Liver (tissue), 3 donors: ENCODE measurements at regions not wholly inside any gene's neighbourhood (a gene's known extent, or its start where the extent isn't known, plus 50 kb on each side); places are given as distances from the start of the nearest gene placed in this dataset.

ENCODE experiments used
- ATF3 ChIP-seq: IDR thresholded peaks from 2 replicates; pipeline ENCODE4 v1.6.1; 2016; ENCODE audit warnings: antibody characterized with exemption
- CTCF ChIP-seq: fragments of 150-350 bp; IDR thresholded peaks from 2 replicates; pipeline ENCODE4 v1.5.1; 2017; ENCODE audit warnings: improper control_type of control experiment, low read depth, low read length; ENCODE audit not compliant: missing input control
- EGR1 ChIP-seq, 2 donors: IDR thresholded peaks; 2 replicates each; pipeline ENCODE4 v1.6.1; 2016 to 2018; ENCODE audit warnings: antibody characterized with exemption in 2 of 2, low read depth in 2 of 2
- GABPA ChIP-seq, 2 donors: IDR thresholded peaks in 1 of 2; conservative IDR thresholded peaks in 1 of 2; 2 replicates each; pipeline ENCODE4 v1.6.1; 2016; ENCODE audit warnings: antibody characterized with exemption in 2 of 2, mild to moderate bottlenecking in 1 of 2, moderate library complexity in 1 of 2
- JUND ChIP-seq, 2 donors: IDR thresholded peaks; 2 replicates each; pipeline ENCODE4 v1.6.1; 2016; ENCODE audit warnings: antibody characterized with exemption in 2 of 2
- RAD21 ChIP-seq, 2 donors: IDR thresholded peaks; 2 replicates each; pipeline ENCODE4 v1.6.1; 2016; ENCODE audit warnings: antibody characterized with exemption in 2 of 2, mild to moderate bottlenecking in 2 of 2
- SP1 ChIP-seq: IDR thresholded peaks from 2 replicates; pipeline ENCODE4 v1.6.1; 2018; ENCODE audit warnings: antibody characterized with exemption, mild to moderate bottlenecking
- TAF1 ChIP-seq: conservative IDR thresholded peaks from 2 replicates; pipeline ENCODE4 v1.6.1; 2016; ENCODE audit warnings: antibody characterized with exemption, mild to moderate bottlenecking
- YY1 ChIP-seq: IDR thresholded peaks from 2 replicates; pipeline ENCODE4 v1.6.1; 2016; ENCODE audit warnings: antibody characterized with exemption, mild to moderate bottlenecking
- TF ChIP-seq, protein P1 (sequence below): IDR thresholded peaks from 2 replicates; pipeline ENCODE4 v1.6.1; 2016; ENCODE audit warnings: antibody characterized with exemption, mild to moderate bottlenecking
- TF ChIP-seq, protein P2 (sequence below): IDR thresholded peaks from 2 replicates; pipeline ENCODE4 v1.6.1; 2016; ENCODE audit warnings: antibody characterized with exemption
- donor health status: healthy.
- donor health status: healthy.

- TF ChIP-seq CTCF (no peak), ATF3 (no peak), TAF1 (no peak), YY1 (no peak), EGR1 (IDR thresholded peaks at IDR 0.05; ENCODE audit: low read depth in 2 of 2) (no peak), JUND (IDR thresholded peaks at IDR 0.05) (no peak), SP1 (no peak), RAD21 (IDR thresholded peaks at IDR 0.05) (no peak), GABPA (IDR thresholded peaks at IDR 0.05 in 1 of 2, conservative IDR thresholded peaks at IDR 0.05 in 1 of 2) (no peak)
- TF ChIP-seq, protein P1, sequence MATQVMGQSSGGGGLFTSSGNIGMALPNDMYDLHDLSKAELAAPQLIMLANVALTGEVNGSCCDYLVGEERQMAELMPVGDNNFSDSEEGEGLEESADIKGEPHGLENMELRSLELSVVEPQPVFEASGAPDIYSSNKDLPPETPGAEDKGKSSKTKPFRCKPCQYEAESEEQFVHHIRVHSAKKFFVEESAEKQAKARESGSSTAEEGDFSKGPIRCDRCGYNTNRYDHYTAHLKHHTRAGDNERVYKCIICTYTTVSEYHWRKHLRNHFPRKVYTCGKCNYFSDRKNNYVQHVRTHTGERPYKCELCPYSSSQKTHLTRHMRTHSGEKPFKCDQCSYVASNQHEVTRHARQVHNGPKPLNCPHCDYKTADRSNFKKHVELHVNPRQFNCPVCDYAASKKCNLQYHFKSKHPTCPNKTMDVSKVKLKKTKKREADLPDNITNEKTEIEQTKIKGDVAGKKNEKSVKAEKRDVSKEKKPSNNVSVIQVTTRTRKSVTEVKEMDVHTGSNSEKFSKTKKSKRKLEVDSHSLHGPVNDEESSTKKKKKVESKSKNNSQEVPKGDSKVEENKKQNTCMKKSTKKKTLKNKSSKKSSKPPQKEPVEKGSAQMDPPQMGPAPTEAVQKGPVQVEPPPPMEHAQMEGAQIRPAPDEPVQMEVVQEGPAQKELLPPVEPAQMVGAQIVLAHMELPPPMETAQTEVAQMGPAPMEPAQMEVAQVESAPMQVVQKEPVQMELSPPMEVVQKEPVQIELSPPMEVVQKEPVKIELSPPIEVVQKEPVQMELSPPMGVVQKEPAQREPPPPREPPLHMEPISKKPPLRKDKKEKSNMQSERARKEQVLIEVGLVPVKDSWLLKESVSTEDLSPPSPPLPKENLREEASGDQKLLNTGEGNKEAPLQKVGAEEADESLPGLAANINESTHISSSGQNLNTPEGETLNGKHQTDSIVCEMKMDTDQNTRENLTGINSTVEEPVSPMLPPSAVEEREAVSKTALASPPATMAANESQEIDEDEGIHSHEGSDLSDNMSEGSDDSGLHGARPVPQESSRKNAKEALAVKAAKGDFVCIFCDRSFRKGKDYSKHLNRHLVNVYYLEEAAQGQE: no peak
- TF ChIP-seq, protein P2, sequence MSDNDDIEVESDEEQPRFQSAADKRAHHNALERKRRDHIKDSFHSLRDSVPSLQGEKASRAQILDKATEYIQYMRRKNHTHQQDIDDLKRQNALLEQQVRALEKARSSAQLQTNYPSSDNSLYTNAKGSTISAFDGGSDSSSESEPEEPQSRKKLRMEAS: no peak
These were observed 1405.7 kb upstream of the ZEB2 start for GRCh38 chr2:145925591-145925990.
